CD14-positive monocyte (primary cell): ENCODE measurements at regions not wholly inside any gene's neighbourhood (a gene's known extent, or its start where the extent isn't known, plus 50 kb on each side); places are given as distances from the start of the nearest gene placed in this dataset.

ENCODE experiments used
- DNase-seq, 3 donors: peaks; one replicate each; pipeline ENCODE4 v3.0.0-alpha.2; 2011 to 2022
- H2AFZ ChIP-seq: 2 replicates; pipeline ENCODE4 v1.6.0; 2012; ENCODE audit warnings: mild to moderate bottlenecking, low read depth, low read length, inconsistent platforms; ENCODE audit not compliant: insufficient read depth, poor library complexity, severe bottlenecking
- H3K27ac ChIP-seq, 2 donors: 1 replicate in 1 of 2; 2 replicates in 1 of 2; pipeline ENCODE4 v1.5.1; 2012 to 2013; ENCODE audit warnings: low read length in 2 of 2, control low read depth in 1 of 2, inconsistent platforms in 1 of 2, low read depth in 1 of 2, mild to moderate bottlenecking in 1 of 2
- H3K27me3 ChIP-seq, 2 donors: one replicate each; pipeline versions ENCODE4 v1.6.0 to v1.6.1; 2011 to 2013; ENCODE audit warnings: low read length in 2 of 2; ENCODE audit not compliant: control insufficient read depth in 2 of 2, insufficient read depth in 2 of 2
- H3K36me3 ChIP-seq, 2 donors: replicated peaks in 1 of 2; 1 replicate in 1 of 2; 2 replicates in 1 of 2; pipeline versions ENCODE4 v1.5.1 to v1.6.1; 2012 to 2013; ENCODE audit warnings: low read length in 2 of 2, control low read depth in 1 of 2, inconsistent platforms in 1 of 2, mild to moderate bottlenecking in 1 of 2; ENCODE audit not compliant: insufficient read depth in 2 of 2, control insufficient read depth in 1 of 2
- H3K4me1 ChIP-seq, 2 donors: 1 replicate in 1 of 2; 2 replicates in 1 of 2; pipeline versions ENCODE4 v1.5.1 to v1.6.1; 2012 to 2013; ENCODE audit warnings: low read length in 2 of 2, control low read depth in 1 of 2, inconsistent platforms in 1 of 2, mild to moderate bottlenecking in 1 of 2, moderate library complexity in 1 of 2; ENCODE audit not compliant: insufficient read depth in 2 of 2, control insufficient read depth in 1 of 2
- H3K4me2 ChIP-seq: replicated peaks from 2 replicates; pipeline ENCODE3; 2012; ENCODE audit warnings: low read length, moderate library complexity, mild to moderate bottlenecking; ENCODE audit not compliant: poor library complexity, severe bottlenecking; ENCODE audit errors: extremely low read depth
- H3K4me3 ChIP-seq, 3 experiments: fragments of 200-600 bp in 1 of 3; sonication (generic) in 1 of 3; replicated peaks in 1 of 3; 1 replicate in 2 of 3; 2 replicates in 1 of 3; pipeline ENCODE4 v1.5.1; 2011 to 2013; ENCODE audit warnings: low read length in 3 of 3, mild to moderate bottlenecking in 3 of 3, control low read depth in 2 of 3, low read depth in 2 of 3, inconsistent platforms in 1 of 3, moderate library complexity in 1 of 3
- H3K79me2 ChIP-seq: 2 replicates; pipeline ENCODE4 v1.6.0; 2012; ENCODE audit warnings: mild to moderate bottlenecking, control low read depth, inconsistent platforms, low read length, moderate library complexity; ENCODE audit not compliant: insufficient read depth
- H3K9ac ChIP-seq: 2 replicates; pipeline ENCODE4 v1.6.0; 2017; ENCODE audit warnings: low read length, mild to moderate bottlenecking; ENCODE audit not compliant: insufficient read depth, poor library complexity, severe bottlenecking
- H3K9me3 ChIP-seq, 2 donors: replicated peaks in 1 of 2; 1 replicate in 1 of 2; 2 replicates in 1 of 2; pipeline versions ENCODE4 v1.5.1 to v1.6.1; 2012 to 2013; ENCODE audit warnings: low read length in 2 of 2, control low read depth in 1 of 2; ENCODE audit not compliant: control insufficient read depth in 1 of 2, insufficient read depth in 1 of 2
- H4K20me1 ChIP-seq: 2 replicates; pipeline ENCODE4 v1.6.0; 2012; ENCODE audit warnings: mild to moderate bottlenecking, low read length, control low read depth, moderate library complexity; ENCODE audit not compliant: insufficient read depth
- H3K27ac Mint-ChIP-seq, 7 donors: one replicate each; pipeline ENCODE4 v1.8.0; 2020; ENCODE audit warnings: mild to moderate bottlenecking in 7 of 7, mixed read lengths in 7 of 7, moderate library complexity in 6 of 7, inconsistent platforms in 2 of 7
- H3K27me3 Mint-ChIP-seq, 3 donors: one replicate each; pipeline ENCODE4 v1.8.0; 2021 to 2022; ENCODE audit warnings: low read depth in 3 of 3, mild to moderate bottlenecking in 3 of 3, mixed read lengths in 3 of 3, moderate library complexity in 3 of 3, inconsistent platforms in 1 of 3
- H3K36me3 Mint-ChIP-seq, 2 donors: one replicate each; pipeline ENCODE4 v1.8.0; 2020; ENCODE audit warnings: mixed read lengths in 2 of 2, inconsistent platforms in 1 of 2, mild to moderate bottlenecking in 1 of 2
- H3K4me1 Mint-ChIP-seq: one replicate; pipeline ENCODE4 v1.8.0; 2020; ENCODE audit warnings: mild to moderate bottlenecking, mixed read lengths
- H3K4me3 Mint-ChIP-seq, 2 donors: one replicate each; pipeline ENCODE4 v1.8.0; 2020; ENCODE audit warnings: mild to moderate bottlenecking in 2 of 2, mixed read lengths in 2 of 2, moderate library complexity in 1 of 2
- H3K9me3 Mint-ChIP-seq, 7 donors: one replicate each; pipeline ENCODE4 v1.8.0; 2020 to 2022; ENCODE audit warnings: mixed read lengths in 7 of 7, mild to moderate bottlenecking in 6 of 7, moderate library complexity in 6 of 7, inconsistent platforms in 2 of 7
- CTCF ChIP-seq: fragments of 200-600 bp; IDR thresholded peaks from one replicate; pipeline ENCODE4 v1.8.0; 2022; ENCODE audit warnings: antibody characterized with exemption, mild to moderate bottlenecking
- WGBS: methylation state at CpG from one replicate; pipeline ENCODE4 v1.1.5; 2013; ENCODE audit warnings: missing lambda C conversion rate; ENCODE audit not compliant: insufficient coverage; 5-methylcytosine and 5-hydroxymethylcytosine counted together
- intact Hi-C, 2 donors: fragments of 100-400 bp; cut with micrococcal nuclease; formaldehyde crosslinking; loops; one replicate each; pipeline versions ENCODE4 v1.15.0 to v1.15.1; 2023

GRCh38 chr13:22286338-22286737 is 615.5 kb downstream of the FGF9 start:
- Histone ChIP-seq H3K9me3 (no peaks in the 10 kb centered on the region), H3K4me1 (no peaks in the 10 kb centered on the region), H3K4me3 (no peak overlapping the region), H3K9ac (no peak overlapping the region), H2AFZ (no peak overlapping the region), H3K79me2 (no peaks in the 10 kb centered on the region), H4K20me1 (no peaks in the 10 kb centered on the region), H3K27me3 (no peaks in the 10 kb centered on the region), H3K36me3 (no peaks in the 10 kb centered on the region), H3K27ac (no peak overlapping the region), H3K4me2 (no peak overlapping the region)
- WGBS: 93% methylated on average over 3 of the region's 4 CpGs
- no peaks in the 10 kb centered on the region for H3K4me1 Mint-ChIP-seq
- H3K4me3 Mint-ChIP-seq: no peak overlapping the region
- DNase-seq: no peak
- peaks cover 0 to 3% (median 3%) of the 10 kb centered on the region in 7 donors for H3K9me3 Mint-ChIP-seq
- intact Hi-C loops: no loop called here
- no peak overlapping the region for H3K27ac Mint-ChIP-seq
- no peak for TF ChIP-seq CTCF
- no peaks in the 10 kb centered on the region for H3K36me3 Mint-ChIP-seq
- peaks cover 0 to 7% (median 4%) of the 10 kb centered on the region in 3 donors for H3K27me3 Mint-ChIP-seq

- no peaks in the 10 kb centered on the region for H3K4me1 ChIP-seq
- intact Hi-C loops: no loop called here
- Mint-ChIP-seq H3K36me3 (no peaks in the 10 kb centered on the region), H3K4me3 (no peak overlapping the region), H3K9me3 (peaks cover 0 to 3% (median 3%) of the 10 kb centered on the region in 7 donors), H3K27me3 (peaks cover 0 to 7% (median 1%) of the 10 kb centered on the region in 3 donors), H3K4me1 (no peaks in the 10 kb centered on the region), H3K27ac (no peak overlapping the region)
- TF ChIP-seq CTCF: no peak
- DNase-seq: no peak
- H3K27me3 ChIP-seq: no peaks in the 10 kb centered on the region
- no peak overlapping the region for H3K4me3 ChIP-seq
- no peaks in the 10 kb centered on the region for H3K79me2 ChIP-seq
- H3K4me2 ChIP-seq: no peak overlapping the region
- H3K9me3 ChIP-seq: no peaks in the 10 kb centered on the region
- 89% methylated on average over 4 of the region's 6 CpGs for WGBS
- no peak overlapping the region for H3K27ac ChIP-seq
- H2AFZ ChIP-seq: no peak overlapping the region
- H3K9ac ChIP-seq: no peak overlapping the region
- H3K36me3 ChIP-seq: no peaks in the 10 kb centered on the region
- H4K20me1 ChIP-seq: no peaks in the 10 kb centered on the region
These were observed 616.6 kb downstream of the FGF9 start for GRCh38 chr13:22287343-22287920.
